ENCODE measurements at regions not wholly inside any gene's neighbourhood (a gene's known extent, or its start where the extent isn't known, plus 50 kb on each side); places are given as distances from the start of the nearest gene placed in this dataset.

DNA sequence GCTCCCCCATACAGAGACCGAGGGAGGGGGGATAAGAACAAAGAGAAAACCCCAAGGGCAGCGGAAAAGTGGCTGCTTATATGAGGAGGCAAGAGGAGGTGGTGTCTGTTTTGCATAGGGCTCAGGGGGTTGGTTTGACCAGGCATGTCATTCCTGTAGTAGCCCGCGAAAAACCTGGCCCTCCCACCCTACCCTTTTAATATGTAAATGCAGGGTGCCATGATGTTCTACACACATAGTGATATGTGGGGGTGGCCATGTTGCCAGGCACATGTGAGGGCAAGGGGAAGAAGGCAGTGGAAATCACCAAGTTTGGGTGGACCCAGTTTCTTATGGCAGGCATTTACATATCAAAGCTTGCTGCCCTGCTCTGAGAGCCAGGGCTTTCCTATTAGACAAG is 203.5 kb upstream of the UBL3 start (continued):
- TF ChIP-seq PRDM1 (tag by site-specific recombination; IDR thresholded peaks at IDR 0.05) (no peak), ZNF530 (tag by site-specific recombination; IDR thresholded peaks at IDR 0.05; ENCODE audit: low read depth) (no peak), ZNF645 (tag by site-specific recombination; IDR thresholded peaks at IDR 0.05) (no peak), ZBTB1 (tag by site-specific recombination; IDR thresholded peaks at IDR 0.05) (no peak), ZNF341 (tag by site-specific recombination; IDR thresholded peaks at IDR 0.05; ENCODE audit: low read depth) (no peak), ZNF639 (tag by site-specific recombination; IDR thresholded peaks at IDR 0.05) (no peak)

- H3K36me3 ChIP-seq (ENCODE audit: control insufficient read depth in 2 of 2, insufficient read depth in 1 of 2, low read length in 2 of 2): no peaks in the 10 kb centered on the region
- ChIA-PET POLR2A (no interaction called here), CTCF (interaction anchor here (0.6 to 0.7 kb wide), 2 partner anchors 23 to 495 kb away, joined by 3 read pairs; no protein-coding TSS in a partner anchor)
- no peak overlapping the region for H3K27ac ChIP-seq (ENCODE audit: extremely low read depth, low read depth, low read length)
- no peaks in the 10 kb centered on the region for H3K9me3 ChIP-seq (ENCODE audit: control insufficient read depth, insufficient read depth, low read depth, low read length)
- TF ChIP-seq ZIC2 (tag by site-specific recombination; IDR thresholded peaks at IDR 0.05): peak; percentile 95
- no peak for TF ChIP-seq PRDM2 (tag by site-specific recombination; IDR thresholded peaks at IDR 0.05; ENCODE audit: borderline replicate concordance)
- peaks cover 2% of the 10 kb centered on the region; the same call in 1 of the 2 replicates for H3K4me1 ChIP-seq (ENCODE audit: control insufficient read depth, insufficient read depth, low read length)
- H3K4me3 ChIP-seq (ENCODE audit: low read depth, low read length): no peak overlapping the region
These were observed 201.7 kb upstream of the UBL3 start for GRCh38 chr13:30052120-30052519.

DNA sequence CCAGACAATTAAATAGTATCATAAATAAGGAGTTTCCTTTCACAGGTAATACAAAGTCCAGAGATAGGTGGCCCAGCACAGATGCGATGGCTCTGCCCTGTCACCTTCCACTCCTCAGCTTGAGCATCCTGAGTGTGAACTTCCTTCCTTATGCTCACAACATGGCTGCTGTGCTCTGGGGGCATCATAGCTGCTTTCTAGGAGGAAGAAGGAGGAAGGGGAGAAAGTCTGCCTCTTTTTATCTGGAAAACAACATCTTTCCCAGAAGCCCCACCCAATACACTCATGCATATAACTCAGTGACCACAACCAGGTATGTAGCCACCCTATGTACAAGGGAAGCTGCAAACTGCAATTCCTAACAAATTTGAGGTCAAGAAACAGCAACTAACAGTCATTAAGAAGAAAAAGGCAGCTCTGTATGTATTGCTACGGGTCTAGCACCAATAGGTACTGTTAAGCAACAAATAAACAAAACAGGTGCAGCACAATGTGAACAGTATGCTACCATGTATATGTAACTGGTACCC is 201.2 kb upstream of the UBL3 start:
- Histone ChIP-seq H3K4me1 (ENCODE audit: control insufficient read depth, insufficient read depth, low read length) (peaks cover 2% of the 10 kb centered on the region; the same call in 1 of the 2 replicates), H3K9me3 (ENCODE audit: control insufficient read depth, insufficient read depth, low read depth, low read length) (no peaks in the 10 kb centered on the region), H3K36me3 (ENCODE audit: control insufficient read depth in 2 of 2, insufficient read depth in 1 of 2, low read length in 2 of 2) (no peaks in the 10 kb centered on the region), H3K27ac (ENCODE audit: extremely low read depth, low read depth, low read length) (no peak overlapping the region), H3K4me3 (ENCODE audit: low read depth, low read length) (no peak overlapping the region)
- POLR2A ChIA-PET: no interaction called here
- CTCF ChIA-PET: interaction anchor here (0.6 kb wide), 1 partner anchor 22 kb away, joined by 3 read pairs; no protein-coding TSS in a partner anchor
- TF ChIP-seq ZNF155 (tag by site-specific recombination; IDR thresholded peaks at IDR 0.05) (no peak), SALL2 (tag by site-specific recombination; IDR thresholded peaks at IDR 0.05; ENCODE audit: borderline replicate concordance) (no peak), MYNN (tag by site-specific recombination; IDR thresholded peaks at IDR 0.05; ENCODE audit: borderline replicate concordance) (no peak), WT1 (tag by site-specific recombination; IDR thresholded peaks at IDR 0.05) (no peak), ZNF391 (tag by site-specific recombination; IDR thresholded peaks at IDR 0.05; ENCODE audit: borderline replicate concordance, low read depth) (no peak), ZNF701 (tag by site-specific recombination; IDR thresholded peaks at IDR 0.05) (no peak), KLF16 (tag by site-specific recombination; IDR thresholded peaks at IDR 0.05) (no peak), ZNF324 (tag by site-specific recombination; IDR thresholded peaks at IDR 0.05) (no peak), ZIC2 (tag by site-specific recombination; IDR thresholded peaks at IDR 0.05) (no peak), ZNF785 (tag by site-specific recombination; IDR thresholded peaks at IDR 0.05) (no peak), ZNF473 (tag by site-specific recombination; IDR thresholded peaks at IDR 0.05) (no peak), ZNF114 (tag by site-specific recombination; IDR thresholded peaks at IDR 0.05) (no peak), TCF7L2 (IDR thresholded peaks at IDR 0.05; ENCODE audit: borderline replicate concordance, low read depth, low read length) (no peak), HOXD13 (CRISPR knock-in tag; IDR thresholded peaks at IDR 0.05; ENCODE audit: borderline replicate concordance) (no peak)
